ENCODE measurements at regions not wholly inside any gene's neighbourhood (a gene's known extent, or its start where the extent isn't known, plus 50 kb on each side); places are given as distances from the start of the nearest gene placed in this dataset.

DNA sequence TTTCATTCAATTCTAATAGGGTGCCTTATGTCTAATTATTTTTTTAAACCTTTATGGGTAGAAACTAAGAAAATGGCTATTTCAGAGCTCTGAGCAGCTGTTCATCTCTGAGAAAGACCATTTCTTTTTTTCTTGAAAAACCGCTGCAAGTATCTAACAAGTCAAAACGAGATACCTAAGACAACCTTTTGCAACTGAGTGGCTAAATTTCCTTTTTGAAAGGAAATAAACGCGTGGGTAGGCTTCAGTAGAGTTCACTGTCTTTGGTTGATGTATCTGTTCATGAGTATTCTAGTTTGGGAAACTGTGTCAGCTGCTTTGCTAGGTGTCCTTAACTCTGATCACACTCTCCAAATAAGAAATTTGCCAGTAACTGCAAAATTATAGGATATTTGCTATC is 104.3 kb upstream of the LINC00305 start:
- TF ChIP-seq, protein P1, sequence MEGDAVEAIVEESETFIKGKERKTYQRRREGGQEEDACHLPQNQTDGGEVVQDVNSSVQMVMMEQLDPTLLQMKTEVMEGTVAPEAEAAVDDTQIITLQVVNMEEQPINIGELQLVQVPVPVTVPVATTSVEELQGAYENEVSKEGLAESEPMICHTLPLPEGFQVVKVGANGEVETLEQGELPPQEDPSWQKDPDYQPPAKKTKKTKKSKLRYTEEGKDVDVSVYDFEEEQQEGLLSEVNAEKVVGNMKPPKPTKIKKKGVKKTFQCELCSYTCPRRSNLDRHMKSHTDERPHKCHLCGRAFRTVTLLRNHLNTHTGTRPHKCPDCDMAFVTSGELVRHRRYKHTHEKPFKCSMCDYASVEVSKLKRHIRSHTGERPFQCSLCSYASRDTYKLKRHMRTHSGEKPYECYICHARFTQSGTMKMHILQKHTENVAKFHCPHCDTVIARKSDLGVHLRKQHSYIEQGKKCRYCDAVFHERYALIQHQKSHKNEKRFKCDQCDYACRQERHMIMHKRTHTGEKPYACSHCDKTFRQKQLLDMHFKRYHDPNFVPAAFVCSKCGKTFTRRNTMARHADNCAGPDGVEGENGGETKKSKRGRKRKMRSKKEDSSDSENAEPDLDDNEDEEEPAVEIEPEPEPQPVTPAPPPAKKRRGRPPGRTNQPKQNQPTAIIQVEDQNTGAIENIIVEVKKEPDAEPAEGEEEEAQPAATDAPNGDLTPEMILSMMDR (IDR thresholded peaks at IDR 0.05; ENCODE audit: insufficient read depth, low read depth, low read length), result no peak

DNA sequence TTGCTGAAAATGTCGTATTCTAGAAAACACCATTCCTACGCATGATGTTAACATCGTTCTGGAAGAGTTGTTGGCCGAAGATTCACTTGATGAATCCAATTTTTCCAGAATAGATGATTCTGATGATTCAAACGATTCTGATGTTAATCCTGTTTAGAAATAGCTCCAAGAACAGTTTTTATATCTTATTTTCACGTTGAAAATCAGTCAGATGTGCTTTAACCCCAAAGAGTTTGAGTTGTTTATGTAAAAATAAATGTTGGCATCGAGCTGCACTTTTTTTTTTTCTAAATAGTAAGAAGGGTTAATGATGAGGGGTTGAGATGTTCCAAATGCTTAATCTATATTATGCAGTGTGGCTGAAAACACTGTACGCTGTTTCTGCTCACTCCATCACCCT is 99.9 kb upstream of the LINC00305 start:
- ChIA-PET POLR2A (no interaction called here), CTCF (no interaction called here)
- DNase-seq (ENCODE audit: low read depth), result no peak
- H3K36me3 ChIP-seq (ENCODE audit: control insufficient read depth, insufficient read depth, low read length), result no peaks in the 10 kb centered on the region
- TF ChIP-seq, protein P1 (IDR thresholded peaks at IDR 0.05; ENCODE audit: insufficient read depth, low read depth, low read length), result no peak
- no peaks in the 10 kb centered on the region for H3K27me3 ChIP-seq (ENCODE audit: control insufficient read depth, insufficient read depth, low read length)
- no peak overlapping the region for H3K4me3 ChIP-seq (ENCODE audit: low read depth, low read length)

More for the DNA sequence above, 104.3 kb upstream of the LINC00305 start:
- ChIA-PET POLR2A (no interaction called here), CTCF (no interaction called here)
- Histone ChIP-seq H3K36me3 (ENCODE audit: control insufficient read depth, insufficient read depth, low read length) (no peaks in the 10 kb centered on the region), H3K4me3 (ENCODE audit: low read depth, low read length) (no peak overlapping the region), H3K27me3 (ENCODE audit: control insufficient read depth, insufficient read depth, low read length) (no peaks in the 10 kb centered on the region)
- no peak for DNase-seq (ENCODE audit: low read depth)

DNA sequence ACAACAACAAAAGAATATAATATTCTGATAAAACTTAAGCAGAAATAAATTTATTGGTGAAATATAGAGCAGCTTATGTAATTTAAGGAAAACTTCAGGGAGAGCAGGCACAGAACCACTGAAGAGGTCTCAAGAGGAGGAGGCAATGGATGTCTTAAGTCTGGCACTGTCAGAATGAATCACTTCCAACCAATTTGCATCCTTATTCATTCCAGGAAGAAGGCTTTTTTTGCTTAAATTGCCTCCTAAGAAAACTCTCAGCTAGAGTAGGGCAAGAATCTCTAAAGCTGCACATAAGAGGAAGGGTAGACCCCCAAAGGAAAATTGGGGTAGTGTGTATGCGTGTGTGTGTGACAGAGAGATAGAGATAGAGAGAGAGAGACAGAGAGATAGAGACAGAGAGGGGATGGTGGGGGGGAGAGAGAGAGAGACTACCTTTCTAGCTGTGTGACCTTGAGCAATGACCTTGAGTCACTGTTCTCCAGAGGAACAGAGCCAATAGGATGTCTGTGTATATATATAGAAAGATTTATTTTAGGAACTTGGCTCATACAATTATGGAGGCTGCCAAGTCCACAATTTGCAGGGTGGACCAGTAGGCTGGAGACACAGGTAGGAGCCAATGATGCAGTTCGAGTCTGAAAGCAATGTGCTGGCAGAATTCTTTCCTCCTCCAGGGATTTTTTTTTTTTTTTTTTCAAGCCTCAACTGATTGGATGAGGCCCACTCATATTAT is 96.4 kb upstream of the LINC00305 start:
- CTCF ChIA-PET, result interaction anchor here (1.6 kb wide), 1 partner anchor 14 kb away, joined by 3 read pairs; no protein-coding TSS in a partner anchor
- Histone ChIP-seq H3K4me3 (ENCODE audit: low read depth, low read length) (no peak overlapping the region), H3K27me3 (ENCODE audit: control insufficient read depth, insufficient read depth, low read length) (no peaks in the 10 kb centered on the region), H3K36me3 (ENCODE audit: control insufficient read depth, insufficient read depth, low read length) (no peaks in the 10 kb centered on the region)
- no peak for DNase-seq (ENCODE audit: low read depth)
- TF ChIP-seq, protein P1 (IDR thresholded peaks at IDR 0.05; ENCODE audit: insufficient read depth, low read depth, low read length), result no peak
- POLR2A ChIA-PET, result no interaction called here

DNA sequence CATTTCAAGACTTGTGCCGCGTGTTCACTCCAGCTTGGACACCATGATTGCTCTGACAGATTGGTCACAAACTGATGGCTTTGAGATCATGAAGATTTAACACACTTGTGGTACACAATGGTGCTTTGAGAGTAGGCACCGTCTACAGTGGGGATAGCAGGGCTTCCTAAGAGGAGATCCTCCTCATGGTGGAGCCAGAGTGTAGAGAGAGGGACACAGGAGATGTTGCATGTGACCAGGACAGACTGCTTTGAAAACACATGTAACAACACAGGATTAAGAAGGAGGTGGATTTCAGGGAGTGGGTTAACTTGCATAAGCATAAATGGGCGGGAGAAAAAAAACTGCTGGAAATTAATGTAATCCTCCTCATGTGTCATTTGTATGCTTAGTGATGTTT is 95.7 kb upstream of the LINC00305 start:
- POLR2A ChIA-PET, result no interaction called here
- Histone ChIP-seq H3K4me3 (ENCODE audit: low read depth, low read length) (no peak overlapping the region), H3K27me3 (ENCODE audit: control insufficient read depth, insufficient read depth, low read length) (no peaks in the 10 kb centered on the region), H3K36me3 (ENCODE audit: control insufficient read depth, insufficient read depth, low read length) (no peaks in the 10 kb centered on the region)
- CTCF ChIA-PET, result interaction anchor here (1.6 kb wide), 1 partner anchor 13 kb away, joined by 3 read pairs; no protein-coding TSS in a partner anchor
- no peak for DNase-seq (ENCODE audit: low read depth)
- TF ChIP-seq, protein P1 (IDR thresholded peaks at IDR 0.05; ENCODE audit: insufficient read depth, low read depth, low read length), result no peak

DNA sequence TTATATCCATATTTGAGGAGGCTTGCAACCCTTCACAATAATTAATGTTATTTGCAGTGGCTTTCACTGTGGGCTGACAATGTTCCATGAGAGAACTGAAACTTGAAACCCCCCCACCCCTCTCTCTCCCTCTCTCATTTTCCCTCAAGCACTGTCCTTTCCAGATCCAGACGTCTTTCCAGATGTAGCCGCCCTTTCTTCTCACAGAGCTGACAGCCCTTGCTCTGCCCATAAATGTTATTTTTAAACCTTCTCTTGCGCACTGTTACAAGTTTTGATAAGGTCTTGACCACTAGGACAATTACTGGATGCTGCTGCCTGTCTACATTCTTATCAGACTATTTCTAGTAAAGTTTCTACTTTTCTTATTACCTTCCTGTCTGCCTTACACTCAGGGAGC is 91.4 kb upstream of the LINC00305 start:
- no peaks in the 10 kb centered on the region for H3K36me3 ChIP-seq (ENCODE audit: control insufficient read depth, insufficient read depth, low read length)
- ChIA-PET CTCF (no interaction called here), POLR2A (no interaction called here)
- H3K27me3 ChIP-seq (ENCODE audit: control insufficient read depth, insufficient read depth, low read length), result no peaks in the 10 kb centered on the region
- DNase-seq (ENCODE audit: low read depth), result no peak
- TF ChIP-seq, protein P1 (IDR thresholded peaks at IDR 0.05; ENCODE audit: insufficient read depth, low read depth, low read length), result no peak
- H3K4me3 ChIP-seq (ENCODE audit: low read depth, low read length), result no peak overlapping the region
